ENCODE measurements at regions not wholly inside any gene's neighbourhood (a gene's known extent, or its start where the extent isn't known, plus 50 kb on each side); places are given as distances from the start of the nearest gene placed in this dataset.

- no peak overlapping the region for H3K27ac Mint-ChIP-seq
- H3K27me3 Mint-ChIP-seq = peaks cover 20% of the 10 kb centered on the region
- H3K4me3 Mint-ChIP-seq = no peak overlapping the region
- no peaks in the 10 kb centered on the region for H3K9me3 Mint-ChIP-seq
- H3K36me3 Mint-ChIP-seq (ENCODE audit: low read depth) = no peaks in the 10 kb centered on the region
- peaks cover 6% of the 10 kb centered on the region for H3K4me1 Mint-ChIP-seq (ENCODE audit: low read depth)
- no peak for DNase-seq
Observed at GRCh38 chrX:38975368-38975942, 174.2 kb downstream of the MID1IP1 start.

- peaks cover 13% of the 10 kb centered on the region for H3K27me3 Mint-ChIP-seq
- no peaks in the 10 kb centered on the region for H3K9me3 Mint-ChIP-seq
- H3K36me3 Mint-ChIP-seq (ENCODE audit: low read depth) = no peaks in the 10 kb centered on the region
- no peak overlapping the region for H3K4me3 Mint-ChIP-seq
- DNase-seq = no peak
- H3K4me1 Mint-ChIP-seq (ENCODE audit: low read depth) = peaks cover 2% of the 10 kb centered on the region
- H3K27ac Mint-ChIP-seq = no peak overlapping the region
Observed at GRCh38 chrX:38982370-38982769, 181.1 kb downstream of the MID1IP1 start.

GRCh38 chrX:38982843-38983242, 181.6 kb downstream of the MID1IP1 start:
- DNase-seq = no peak
- Mint-ChIP-seq H3K4me1 (ENCODE audit: low read depth) (peaks cover 2% of the 10 kb centered on the region), H3K27me3 (peaks cover 16% of the 10 kb centered on the region), H3K4me3 (no peak overlapping the region), H3K9me3 (no peaks in the 10 kb centered on the region), H3K36me3 (ENCODE audit: low read depth) (no peaks in the 10 kb centered on the region), H3K27ac (no peak overlapping the region)

GRCh38 chrX:38985375-38985774, 184.1 kb downstream of the MID1IP1 start:
- Mint-ChIP-seq H3K4me3 (no peak overlapping the region), H3K36me3 (ENCODE audit: low read depth) (no peaks in the 10 kb centered on the region), H3K27me3 (peaks cover 14% of the 10 kb centered on the region), H3K27ac (no peak overlapping the region), H3K4me1 (ENCODE audit: low read depth) (peaks cover 2% of the 10 kb centered on the region), H3K9me3 (no peaks in the 10 kb centered on the region)
- no peak for DNase-seq

- no peak for DNase-seq
- no peaks in the 10 kb centered on the region for H3K9me3 Mint-ChIP-seq
- peaks cover 14% of the 10 kb centered on the region for H3K27me3 Mint-ChIP-seq
- H3K36me3 Mint-ChIP-seq (ENCODE audit: low read depth) = no peaks in the 10 kb centered on the region
- H3K4me1 Mint-ChIP-seq (ENCODE audit: low read depth) = peaks cover 2% of the 10 kb centered on the region
- H3K4me3 Mint-ChIP-seq = no peak overlapping the region
- no peak overlapping the region for H3K27ac Mint-ChIP-seq
Observed at GRCh38 chrX:38985945-38986344, 184.7 kb downstream of the MID1IP1 start.

- Mint-ChIP-seq H3K27me3 (peaks cover 14% of the 10 kb centered on the region), H3K4me1 (ENCODE audit: low read depth) (peaks cover 2% of the 10 kb centered on the region), H3K9me3 (no peaks in the 10 kb centered on the region), H3K36me3 (ENCODE audit: low read depth) (no peaks in the 10 kb centered on the region), H3K4me3 (no peak overlapping the region), H3K27ac (no peak overlapping the region)
- no peak for DNase-seq
Observed at GRCh38 chrX:38986586-38986985, 185.3 kb downstream of the MID1IP1 start.

- H3K36me3 Mint-ChIP-seq (ENCODE audit: low read depth) = no peaks in the 10 kb centered on the region
- no peak for DNase-seq
- no peaks in the 10 kb centered on the region for H3K9me3 Mint-ChIP-seq
- no peak overlapping the region for H3K4me3 Mint-ChIP-seq
- H3K4me1 Mint-ChIP-seq (ENCODE audit: low read depth) = peaks cover 2% of the 10 kb centered on the region
- H3K27me3 Mint-ChIP-seq = peaks cover 13% of the 10 kb centered on the region
- no peak overlapping the region for H3K27ac Mint-ChIP-seq
Observed at GRCh38 chrX:38987198-38987651, 186.0 kb downstream of the MID1IP1 start.

- H3K27ac Mint-ChIP-seq = no peak overlapping the region
- peaks cover 9% of the 10 kb centered on the region for H3K27me3 Mint-ChIP-seq
- H3K36me3 Mint-ChIP-seq (ENCODE audit: low read depth) = no peaks in the 10 kb centered on the region
- no peaks in the 10 kb centered on the region for H3K9me3 Mint-ChIP-seq
- no peak overlapping the region for H3K4me3 Mint-ChIP-seq
- H3K4me1 Mint-ChIP-seq (ENCODE audit: low read depth) = peaks cover 2% of the 10 kb centered on the region
- DNase-seq = no peak
Observed at GRCh38 chrX:38988301-38988700, 187.0 kb downstream of the MID1IP1 start.

- Mint-ChIP-seq H3K9me3 (no peaks in the 10 kb centered on the region), H3K36me3 (ENCODE audit: low read depth) (no peaks in the 10 kb centered on the region), H3K27ac (no peak overlapping the region), H3K4me3 (no peak overlapping the region), H3K27me3 (peaks cover 13% of the 10 kb centered on the region), H3K4me1 (ENCODE audit: low read depth) (peaks cover 2% of the 10 kb centered on the region)
- DNase-seq = no peak
Observed at GRCh38 chrX:38989076-38989475, 187.8 kb downstream of the MID1IP1 start.

- no peak overlapping the region for H3K27ac Mint-ChIP-seq
- no peak for DNase-seq
- no peaks in the 10 kb centered on the region for H3K9me3 Mint-ChIP-seq
- no peaks in the 10 kb centered on the region for H3K36me3 Mint-ChIP-seq (ENCODE audit: low read depth)
- no peaks in the 10 kb centered on the region for H3K4me1 Mint-ChIP-seq (ENCODE audit: low read depth)
- H3K27me3 Mint-ChIP-seq = peaks cover 13% of the 10 kb centered on the region
- H3K4me3 Mint-ChIP-seq = no peak overlapping the region
Observed at GRCh38 chrX:38991656-38992440, 190.6 kb downstream of the MID1IP1 start.

- Mint-ChIP-seq H3K36me3 (ENCODE audit: low read depth) (no peaks in the 10 kb centered on the region), H3K4me1 (ENCODE audit: low read depth) (no peaks in the 10 kb centered on the region), H3K27ac (no peak overlapping the region), H3K9me3 (no peaks in the 10 kb centered on the region), H3K4me3 (no peak overlapping the region), H3K27me3 (peaks cover 13% of the 10 kb centered on the region)
- no peak for DNase-seq
Observed at GRCh38 chrX:38992441-38993096, 191.3 kb downstream of the MID1IP1 start.

- no peak overlapping the region for H3K27ac Mint-ChIP-seq
- H3K9me3 Mint-ChIP-seq = no peaks in the 10 kb centered on the region
- H3K36me3 Mint-ChIP-seq (ENCODE audit: low read depth) = no peaks in the 10 kb centered on the region
- H3K27me3 Mint-ChIP-seq = peaks cover 11% of the 10 kb centered on the region
- no peaks in the 10 kb centered on the region for H3K4me1 Mint-ChIP-seq (ENCODE audit: low read depth)
- no peak overlapping the region for H3K4me3 Mint-ChIP-seq
- DNase-seq = no peak
Observed at GRCh38 chrX:38993500-38993899, 192.2 kb downstream of the MID1IP1 start.

GRCh38 chrX:38999099-38999498, 197.8 kb downstream of the MID1IP1 start:
- Mint-ChIP-seq H3K4me1 (ENCODE audit: low read depth) (no peaks in the 10 kb centered on the region), H3K4me3 (no peak overlapping the region), H3K36me3 (ENCODE audit: low read depth) (no peaks in the 10 kb centered on the region), H3K27ac (no peak overlapping the region), H3K9me3 (no peaks in the 10 kb centered on the region), H3K27me3 (peaks cover 9% of the 10 kb centered on the region)
- DNase-seq = no peak

- no peak for DNase-seq
- H3K27me3 Mint-ChIP-seq = peaks cover 9% of the 10 kb centered on the region
- H3K27ac Mint-ChIP-seq = no peak overlapping the region
- no peaks in the 10 kb centered on the region for H3K36me3 Mint-ChIP-seq (ENCODE audit: low read depth)
- no peak overlapping the region for H3K4me3 Mint-ChIP-seq
- no peaks in the 10 kb centered on the region for H3K9me3 Mint-ChIP-seq
- no peaks in the 10 kb centered on the region for H3K4me1 Mint-ChIP-seq (ENCODE audit: low read depth)
Observed at GRCh38 chrX:38999967-39000745, 198.9 kb downstream of the MID1IP1 start.
